H1 (cell line): ENCODE measurements at regions not wholly inside any gene's neighbourhood (a gene's known extent, or its start where the extent isn't known, plus 50 kb on each side); places are given as distances from the start of the nearest gene placed in this dataset.

ENCODE experiments used
- CTCF ChIA-PET: fragments of 300-600 bp; sonication (Branson Sonifier 250); formaldehyde crosslinking; loops from one replicate; lab custom pipeline; 2021; ENCODE audit not compliant: partially characterized antibody; lab: Charles Lee
- POLR2A ChIA-PET: fragments of 300-600 bp; sonication (Branson Sonifier 250); formaldehyde crosslinking; loops from one replicate; lab custom pipeline; 2021; ENCODE audit warnings: inconsistent platforms; ENCODE audit not compliant: partially characterized antibody; lab: Charles Lee
- DNase-seq, 2 experiments: peaks; one replicate each; pipeline versions ENCODE4 v3.0.0 to v3.0.0-alpha.2; 2010 to 2022; ENCODE audit warnings: low spot score in 2 of 2, low read depth in 1 of 2, mixed read lengths in 1 of 2
- FAIRE-seq: peaks from 2 replicates; lab custom pipeline; 2011; peaks lifted over from hg19 to GRCh38; lab: Jason Lieb, UNC
- H2AFZ ChIP-seq: 2 replicates; pipeline ENCODE4 v1.8.1; 2012; ENCODE audit warnings: low read length, inconsistent platforms
- H2AK5ac ChIP-seq: 2 replicates; pipeline ENCODE4 v1.6.1; 2013; ENCODE audit warnings: low read depth, low read length
- H2BK120ac ChIP-seq: replicated peaks from 2 replicates; pipeline ENCODE3; 2013; ENCODE audit warnings: low read depth, low read length, inconsistent platforms
- H2BK12ac ChIP-seq: 2 replicates; pipeline ENCODE4 v1.6.1; 2013; ENCODE audit warnings: low read depth, low read length
- H2BK15ac ChIP-seq: 2 replicates; pipeline ENCODE4 v1.6.1; 2013; ENCODE audit warnings: low read length
- H2BK20ac ChIP-seq: 2 replicates; pipeline ENCODE4 v1.6.1; 2013; ENCODE audit warnings: low read length
- H2BK5ac ChIP-seq: 2 replicates; pipeline ENCODE4 v1.6.1; 2013; ENCODE audit warnings: low read depth, low read length
- H3K14ac ChIP-seq: 2 replicates; pipeline ENCODE4 v1.6.1; 2013; ENCODE audit warnings: inconsistent platforms; ENCODE audit not compliant: insufficient read length
- H3K18ac ChIP-seq: 2 replicates; pipeline ENCODE4 v1.6.1; 2013; ENCODE audit warnings: low read length; ENCODE audit errors: extremely low read depth
- H3K23ac ChIP-seq: 2 replicates; pipeline ENCODE4 v1.6.1; 2013; ENCODE audit warnings: inconsistent platforms; ENCODE audit not compliant: insufficient read length
- H3K23me2 ChIP-seq: 2 replicates; pipeline ENCODE4 v1.6.1; 2013; ENCODE audit warnings: low read depth, low read length
- H3K27ac ChIP-seq: 2 replicates; pipeline ENCODE4 v1.6.1; 2011; ENCODE audit warnings: low read depth, low read length, inconsistent platforms
- H3K27me3 ChIP-seq, 4 experiments: replicated peaks in 1 of 4; 1 replicate in 1 of 4; 2 replicates in 3 of 4; pipeline versions ENCODE4 v1.6.1 to v1.8.1; 2011 to 2013; ENCODE audit warnings: low read length in 3 of 4, mild to moderate bottlenecking in 3 of 4, inconsistent platforms in 2 of 4, mixed read lengths in 2 of 4, moderate library complexity in 1 of 4; ENCODE audit not compliant: control insufficient read depth in 3 of 4, insufficient read depth in 3 of 4; ENCODE audit errors: extremely low read depth in 1 of 4
- H3K36me3 ChIP-seq, 4 experiments: 2 replicates each; pipeline versions ENCODE4 v1.6.1 to v1.8.1; 2011 to 2013; ENCODE audit warnings: mild to moderate bottlenecking in 4 of 4, low read length in 3 of 4, moderate library complexity in 2 of 4, control low read depth in 1 of 4, inconsistent platforms in 1 of 4; ENCODE audit not compliant: insufficient read depth in 4 of 4, control insufficient read depth in 2 of 4
- H3K4ac ChIP-seq: replicated peaks from 2 replicates; pipeline ENCODE3; 2013; ENCODE audit warnings: low read length, low read depth, mixed read lengths, inconsistent platforms; ENCODE audit not compliant: insufficient read length
- H3K4me1 ChIP-seq, 4 experiments: replicated peaks in 1 of 4; 1 replicate in 1 of 4; 2 replicates in 3 of 4; pipeline versions ENCODE4 v1.6.1 to v1.8.1; 2011 to 2013; ENCODE audit warnings: low read length in 3 of 4, inconsistent platforms in 2 of 4, mixed read lengths in 1 of 4; ENCODE audit not compliant: insufficient read depth in 4 of 4, control insufficient read depth in 3 of 4
- H3K4me2 ChIP-seq, 2 experiments: 2 replicates each; pipeline versions ENCODE4 v1.6.1 to v1.8.1; 2011 to 2013; ENCODE audit warnings: low read depth in 2 of 2, low read length in 2 of 2, control low read depth in 1 of 2, inconsistent platforms in 1 of 2, mild to moderate bottlenecking in 1 of 2; ENCODE audit not compliant: insufficient read depth in 1 of 2
- H3K4me3 ChIP-seq, 4 experiments: fragments of 200-600, 300-600 bp in 1 of 4; sonication (generic), shearing (Covaris generic), sonication (Bioruptor Twin) in 1 of 4; 2 replicates each; pipeline versions ENCODE4 v1.5.1 to v1.8.1; 2011 to 2016; ENCODE audit warnings: low read length in 4 of 4, low read depth in 3 of 4, control low read depth in 2 of 4, inconsistent platforms in 2 of 4, mild to moderate bottlenecking in 2 of 4, mixed read lengths in 1 of 4, moderate library complexity in 1 of 4; ENCODE audit not compliant: insufficient read depth in 2 of 4; ENCODE audit errors: extremely low read depth in 1 of 4
- H3K56ac ChIP-seq: replicated peaks from 2 replicates; pipeline ENCODE3; 2013; ENCODE audit warnings: low read depth, mild to moderate bottlenecking, mixed read lengths, low read length, inconsistent platforms; ENCODE audit not compliant: insufficient read length
- H3K79me1 ChIP-seq: 2 replicates; pipeline ENCODE4 v1.6.1; 2013; ENCODE audit warnings: low read depth, low read length, control low read depth
- H3K79me2 ChIP-seq, 2 experiments: 2 replicates each; pipeline versions ENCODE4 v1.6.1 to v1.8.1; 2012 to 2013; ENCODE audit warnings: low read length in 2 of 2, mild to moderate bottlenecking in 2 of 2, inconsistent platforms in 1 of 2; ENCODE audit not compliant: insufficient read depth in 2 of 2, control insufficient read depth in 1 of 2
- H3K9ac ChIP-seq, 4 experiments: replicated peaks in 1 of 4; 1 replicate in 1 of 4; 2 replicates in 3 of 4; pipeline versions ENCODE4 v1.6.1 to v1.8.1; 2011 to 2013; ENCODE audit warnings: low read depth in 3 of 4, low read length in 3 of 4, control low read depth in 2 of 4, mild to moderate bottlenecking in 2 of 4, moderate library complexity in 2 of 4, inconsistent platforms in 1 of 4; ENCODE audit errors: extremely low read depth in 1 of 4
- H3K9me3 ChIP-seq, 2 experiments: 2 replicates each; pipeline versions ENCODE4 v1.6.1 to v1.8.1; 2012 to 2013; ENCODE audit warnings: mild to moderate bottlenecking in 2 of 2, moderate library complexity in 2 of 2, control low read depth in 1 of 2, inconsistent platforms in 1 of 2, low read depth in 1 of 2, low read length in 1 of 2, mixed read lengths in 1 of 2; ENCODE audit not compliant: insufficient read depth in 2 of 2
- H4K20me1 ChIP-seq, 2 experiments: replicated peaks in 1 of 2; 2 replicates each; pipeline versions ENCODE3 to v1.8.1; 2011 to 2013; ENCODE audit warnings: inconsistent platforms in 2 of 2, low read length in 2 of 2, mild to moderate bottlenecking in 1 of 2; ENCODE audit not compliant: insufficient read depth in 2 of 2, control insufficient read depth in 1 of 2
- H4K5ac ChIP-seq: 2 replicates; pipeline ENCODE4 v1.6.1; 2013; ENCODE audit warnings: low read length, low read depth, mixed read lengths, inconsistent platforms; ENCODE audit not compliant: insufficient read length
- H4K8ac ChIP-seq: 2 replicates; pipeline ENCODE4 v1.8.0; 2013; ENCODE audit warnings: mild to moderate bottlenecking, moderate library complexity, low read length, inconsistent platforms; ENCODE audit not compliant: insufficient read depth; ENCODE audit errors: extremely low read depth
- H4K91ac ChIP-seq: replicated peaks from 2 replicates; pipeline ENCODE3; 2013; ENCODE audit warnings: low read length, mixed read lengths, inconsistent platforms; ENCODE audit not compliant: insufficient read length
- SIRT6 ChIP-seq: IDR thresholded peaks from one replicate; pipeline ENCODE4 v1.7.1; 2012; ENCODE audit warnings: low read length, inconsistent platforms

- Histone ChIP-seq H4K8ac (no peak overlapping the region), H2AFZ (no peak overlapping the region), H4K5ac (no peak overlapping the region), H3K36me3 (no peaks in the 10 kb centered on the region), H3K27me3 (no peaks in the 10 kb centered on the region), H4K91ac (no peak overlapping the region), H3K14ac (no peak overlapping the region), H3K9me3 (peaks cover 15 to 17% of the 10 kb centered on the region in 2 experiments), H2BK12ac (no peak overlapping the region), H3K4me1 (no peaks in the 10 kb centered on the region), H2AK5ac (no peak overlapping the region), H3K4me3 (no peak overlapping the region), H3K18ac (no peak overlapping the region), H2BK5ac (no peak overlapping the region), H3K56ac (no peak overlapping the region), H4K20me1 (no peaks in the 10 kb centered on the region), H2BK120ac (no peak overlapping the region), H2BK20ac (no peak overlapping the region), H3K23me2 (no peaks in the 10 kb centered on the region; the same call in 1 of the 2 replicates), H3K79me2 (no peaks in the 10 kb centered on the region), H3K23ac (no peak overlapping the region)
- ChIA-PET POLR2A (no interaction called here), CTCF (interaction anchor here (1.0 kb wide), 1 partner anchor 53 kb away, joined by 3 read pairs; no protein-coding TSS in a partner anchor)
- TF ChIP-seq SIRT6: no peak
- TF ChIP-seq, all 59 proteins: peak for 0
- Histone ChIP-seq H3K4ac (no peak overlapping the region), H3K4me2 (no peak overlapping the region), H2BK15ac (no peak overlapping the region), H3K79me1 (no peaks in the 10 kb centered on the region), H3K9ac (no peak overlapping the region), H3K27ac (no peak overlapping the region)
- DNase-seq (no peak), FAIRE-seq (no peak)
Observed at GRCh38 chr12:25707056-25707455, 154.0 kb upstream of the LMNTD1 start.
